ENCODE measurements at regions not wholly inside any gene's neighbourhood (a gene's known extent, or its start where the extent isn't known, plus 50 kb on each side); places are given as distances from the start of the nearest gene placed in this dataset.

DNA sequence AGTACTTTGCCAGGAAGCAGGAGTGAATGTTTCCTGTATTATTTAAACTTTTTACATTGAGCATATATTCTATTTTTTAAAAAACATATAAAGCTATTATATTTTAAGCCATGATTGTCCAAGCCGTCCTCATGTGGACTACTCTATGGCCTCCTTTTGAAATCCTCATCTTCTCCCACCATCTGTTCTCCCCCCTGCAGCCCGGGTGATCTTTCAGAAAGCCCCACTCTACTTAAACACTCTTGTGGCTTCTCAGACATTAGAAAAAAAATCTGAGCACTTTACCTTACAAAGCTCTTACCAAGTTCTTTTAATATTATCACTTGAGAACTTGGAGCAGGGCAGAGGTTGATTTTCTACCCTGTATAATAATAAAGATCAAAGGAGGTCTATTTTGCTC is 95.4 kb downstream of the CAVIN4 start:
- no peak for TF ChIP-seq EZH2 (optimal IDR thresholded peaks at IDR 0.05; ENCODE audit: low read depth, low read length)
- Histone ChIP-seq H2AFZ (ENCODE audit: low read length) (no peak overlapping the region), H3K36me3 (replicated peaks; ENCODE audit: insufficient read depth, low read length) (no peaks in the 10 kb centered on the region), H3F3A (ENCODE audit: insufficient read depth, low read length) (no peaks in the 10 kb centered on the region), H4K20me1 (ENCODE audit: insufficient read depth, low read length) (no peaks in the 10 kb centered on the region), H3K27ac (ENCODE audit: low read length) (no peak overlapping the region), H3K4me2 (ENCODE audit: low read depth, low read length) (no peak overlapping the region), H3K79me2 (ENCODE audit: low read length) (no peaks in the 10 kb centered on the region), H3K4me1 (ENCODE audit: low read length) (no peaks in the 10 kb centered on the region), H3K9me3 (replicated peaks; ENCODE audit: insufficient read depth, low read length) (no peaks in the 10 kb centered on the region), H3K9me2 (replicated peaks; ENCODE audit: insufficient read depth, low read length) (no peaks in the 10 kb centered on the region), H3K4me3 (ENCODE audit: low read length) (no peak overlapping the region), H3K27me3 (replicated peaks; ENCODE audit: insufficient read depth, low read length) (no peaks in the 10 kb centered on the region), H3K9ac (ENCODE audit: low read length) (no peak overlapping the region)
- no peak for DNase-seq

GRCh38 chr9:100674419-100675122 is 96.7 kb downstream of the CAVIN4 start:
- peak; percentile 15 for DNase-seq
- H3F3A ChIP-seq (ENCODE audit: insufficient read depth, low read length): no peaks in the 10 kb centered on the region
- TF ChIP-seq EZH2 (optimal IDR thresholded peaks at IDR 0.05; ENCODE audit: low read depth, low read length) (no peak), EZH2phosphoT487 (IDR thresholded peaks at IDR 0.05; ENCODE audit: low read length) (no peak)
- TF ChIP-seq, protein P1, sequence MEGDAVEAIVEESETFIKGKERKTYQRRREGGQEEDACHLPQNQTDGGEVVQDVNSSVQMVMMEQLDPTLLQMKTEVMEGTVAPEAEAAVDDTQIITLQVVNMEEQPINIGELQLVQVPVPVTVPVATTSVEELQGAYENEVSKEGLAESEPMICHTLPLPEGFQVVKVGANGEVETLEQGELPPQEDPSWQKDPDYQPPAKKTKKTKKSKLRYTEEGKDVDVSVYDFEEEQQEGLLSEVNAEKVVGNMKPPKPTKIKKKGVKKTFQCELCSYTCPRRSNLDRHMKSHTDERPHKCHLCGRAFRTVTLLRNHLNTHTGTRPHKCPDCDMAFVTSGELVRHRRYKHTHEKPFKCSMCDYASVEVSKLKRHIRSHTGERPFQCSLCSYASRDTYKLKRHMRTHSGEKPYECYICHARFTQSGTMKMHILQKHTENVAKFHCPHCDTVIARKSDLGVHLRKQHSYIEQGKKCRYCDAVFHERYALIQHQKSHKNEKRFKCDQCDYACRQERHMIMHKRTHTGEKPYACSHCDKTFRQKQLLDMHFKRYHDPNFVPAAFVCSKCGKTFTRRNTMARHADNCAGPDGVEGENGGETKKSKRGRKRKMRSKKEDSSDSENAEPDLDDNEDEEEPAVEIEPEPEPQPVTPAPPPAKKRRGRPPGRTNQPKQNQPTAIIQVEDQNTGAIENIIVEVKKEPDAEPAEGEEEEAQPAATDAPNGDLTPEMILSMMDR (IDR thresholded peaks at IDR 0.05; ENCODE audit: low read length): no peak
- H3K4me1 ChIP-seq (ENCODE audit: low read length): no peaks in the 10 kb centered on the region
- no peak overlapping the region for H3K27ac ChIP-seq (ENCODE audit: low read length)
- no peak overlapping the region for H3K4me3 ChIP-seq (ENCODE audit: low read length)
- H3K9me2 ChIP-seq (replicated peaks; ENCODE audit: insufficient read depth, low read length): no peaks in the 10 kb centered on the region
- no peak overlapping the region for H3K9ac ChIP-seq (ENCODE audit: low read length)
- H3K27me3 ChIP-seq (replicated peaks; ENCODE audit: insufficient read depth, low read length): no peaks in the 10 kb centered on the region
- no peak overlapping the region for H2AFZ ChIP-seq (ENCODE audit: low read length)
- no peaks in the 10 kb centered on the region for H4K20me1 ChIP-seq (ENCODE audit: insufficient read depth, low read length)
- no peaks in the 10 kb centered on the region for H3K79me2 ChIP-seq (ENCODE audit: low read length)
- H3K9me3 ChIP-seq (replicated peaks; ENCODE audit: insufficient read depth, low read length): no peaks in the 10 kb centered on the region
- H3K36me3 ChIP-seq (replicated peaks; ENCODE audit: insufficient read depth, low read length): no peaks in the 10 kb centered on the region
- no peak overlapping the region for H3K4me2 ChIP-seq (ENCODE audit: low read depth, low read length)

- Histone ChIP-seq H3K4me1 (ENCODE audit: low read length) (no peaks in the 10 kb centered on the region), H2AFZ (ENCODE audit: low read length) (no peak overlapping the region), H3K79me2 (ENCODE audit: low read length) (no peaks in the 10 kb centered on the region), H3K36me3 (replicated peaks; ENCODE audit: insufficient read depth, low read length) (no peaks in the 10 kb centered on the region), H3K4me2 (ENCODE audit: low read depth, low read length) (no peak overlapping the region), H3F3A (ENCODE audit: insufficient read depth, low read length) (no peaks in the 10 kb centered on the region), H3K9ac (ENCODE audit: low read length) (no peak overlapping the region), H3K27me3 (replicated peaks; ENCODE audit: insufficient read depth, low read length) (no peaks in the 10 kb centered on the region), H3K4me3 (ENCODE audit: low read length) (no peak overlapping the region), H3K9me2 (replicated peaks; ENCODE audit: insufficient read depth, low read length) (no peaks in the 10 kb centered on the region), H3K9me3 (replicated peaks; ENCODE audit: insufficient read depth, low read length) (no peaks in the 10 kb centered on the region), H4K20me1 (ENCODE audit: insufficient read depth, low read length) (no peaks in the 10 kb centered on the region), H3K27ac (ENCODE audit: low read length) (no peak overlapping the region)
- TF ChIP-seq EZH2 (optimal IDR thresholded peaks at IDR 0.05; ENCODE audit: low read depth, low read length) (no peak), EZH2phosphoT487 (IDR thresholded peaks at IDR 0.05; ENCODE audit: low read length) (no peak)
- TF ChIP-seq, protein P1 (IDR thresholded peaks at IDR 0.05; ENCODE audit: low read length): no peak
- DNase-seq: no peak
These were observed 102.0 kb downstream of the CAVIN4 start for GRCh38 chr9:100679834-100680233.

DNA sequence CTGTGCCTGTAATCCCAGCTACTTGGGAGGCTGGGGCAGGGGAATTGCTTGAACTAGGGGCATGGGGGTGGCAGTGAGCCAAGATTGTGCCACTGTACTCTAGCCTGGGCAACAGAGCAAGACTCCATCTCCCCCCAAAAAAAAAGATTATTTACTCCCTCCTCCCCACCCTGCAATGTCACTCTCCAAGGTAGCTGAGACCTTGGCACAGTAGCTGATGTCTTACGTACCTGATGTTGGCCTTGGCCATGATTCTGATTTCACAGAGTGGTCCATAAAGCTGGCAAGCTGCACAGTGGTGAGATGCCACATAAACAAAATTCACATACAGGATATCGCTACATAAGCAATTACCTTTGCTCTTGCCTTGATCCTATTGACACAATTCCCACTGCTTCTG is 108.5 kb downstream of the CAVIN4 start:
- no peaks in the 10 kb centered on the region for H3K27me3 ChIP-seq (replicated peaks; ENCODE audit: insufficient read depth, low read length)

More for the DNA sequence above, 108.5 kb downstream of the CAVIN4 start:
- DNase-seq: no peak
- Histone ChIP-seq H3K9me2 (replicated peaks; ENCODE audit: insufficient read depth, low read length) (no peaks in the 10 kb centered on the region), H4K20me1 (ENCODE audit: insufficient read depth, low read length) (no peaks in the 10 kb centered on the region), H3K27ac (ENCODE audit: low read length) (no peak overlapping the region), H3F3A (ENCODE audit: insufficient read depth, low read length) (no peaks in the 10 kb centered on the region), H3K36me3 (replicated peaks; ENCODE audit: insufficient read depth, low read length) (no peaks in the 10 kb centered on the region), H3K4me3 (ENCODE audit: low read length) (no peak overlapping the region), H3K9me3 (replicated peaks; ENCODE audit: insufficient read depth, low read length) (no peaks in the 10 kb centered on the region), H3K9ac (ENCODE audit: low read length) (no peak overlapping the region), H3K79me2 (ENCODE audit: low read length) (no peaks in the 10 kb centered on the region), H3K4me2 (ENCODE audit: low read depth, low read length) (no peak overlapping the region), H3K4me1 (ENCODE audit: low read length) (no peaks in the 10 kb centered on the region), H2AFZ (ENCODE audit: low read length) (no peak overlapping the region)
- no peak for TF ChIP-seq EZH2 (optimal IDR thresholded peaks at IDR 0.05; ENCODE audit: low read depth, low read length)
- TF ChIP-seq, protein P1 (IDR thresholded peaks at IDR 0.05; ENCODE audit: low read length): no peak
- no peak for TF ChIP-seq EZH2phosphoT487 (IDR thresholded peaks at IDR 0.05; ENCODE audit: low read length)
